T-cell (primary cell): ENCODE measurements at regions not wholly inside any gene's neighbourhood (a gene's known extent, or its start where the extent isn't known, plus 50 kb on each side); places are given as distances from the start of the nearest gene placed in this dataset.
"Not testable (repeated sequence)": the region's sequence is repeated elsewhere in the genome, so short reads cannot be mapped to it uniquely, and the experiment has no call there.

ENCODE experiments used
- ATAC-seq, 4 experiments: fragments of 200-7000 bp in 3 of 4; fragments of 150-1000 bp in 1 of 4; cut with Tn5 transposase; replicated peaks in 1 of 4; 1 replicate in 3 of 4; 2 replicates in 1 of 4; pipeline ENCODE4 v1.10.0; 2021; ENCODE audit warnings: moderate library complexity in 3 of 4, mild to moderate bottlenecking in 2 of 4, moderate number of reproducible peaks in 1 of 4
- CTCF ChIA-PET, 2 donors: fragments of 300-600 bp; sonication (Branson Sonifier 250); formaldehyde crosslinking; loops; one replicate each; lab custom pipeline; 2022; ENCODE audit warnings: antibody characterized with exemption in 2 of 2; lab: Charles Lee
- POLR2A ChIA-PET, 2 donors: fragments of 300-600 bp; sonication (Branson Sonifier 250); formaldehyde crosslinking; loops; one replicate each; lab custom pipeline; 2022; ENCODE audit warnings: antibody characterized with exemption in 2 of 2; lab: Charles Lee
- DNase-seq, 35 experiments: peaks; one replicate each; pipeline versions ENCODE4 v3.0.0 to v3.0.0-alpha.2; 2013 to 2023
- H3K27ac ChIP-seq: one replicate; pipeline ENCODE4 v1.5.1; 2013; ENCODE audit warnings: low read length
- H3K27me3 ChIP-seq, 2 experiments: replicated peaks in 1 of 2; 1 replicate in 1 of 2; 2 replicates in 1 of 2; pipeline versions ENCODE4 v1.6.1 to v1.7.0; 2013; ENCODE audit warnings: low read length in 1 of 2, mixed read lengths in 1 of 2; ENCODE audit not compliant: control insufficient read depth in 2 of 2, insufficient read depth in 2 of 2; ENCODE audit errors: extremely low read depth in 1 of 2
- H3K36me3 ChIP-seq, 2 donors: 1 replicate in 1 of 2; 2 replicates in 1 of 2; pipeline versions ENCODE4 v1.6.1 to v1.7.0; 2013; ENCODE audit warnings: low read length in 1 of 2; ENCODE audit not compliant: control insufficient read depth in 2 of 2, insufficient read depth in 1 of 2; ENCODE audit errors: extremely low read depth in 1 of 2
- H3K4me1 ChIP-seq, 2 experiments: 1 replicate in 1 of 2; 2 replicates in 1 of 2; pipeline versions ENCODE4 v1.6.1 to v1.7.0; 2013; ENCODE audit warnings: low read length in 2 of 2, mixed read lengths in 1 of 2; ENCODE audit not compliant: insufficient read depth in 2 of 2, control insufficient read depth in 1 of 2; ENCODE audit errors: extremely low read depth in 1 of 2
- H3K4me3 ChIP-seq, 2 donors: 1 replicate in 1 of 2; 2 replicates in 1 of 2; pipeline versions ENCODE4 v1.5.1 to v1.7.0; 2013; ENCODE audit warnings: mild to moderate bottlenecking in 2 of 2, low read length in 1 of 2, moderate library complexity in 1 of 2; ENCODE audit not compliant: control insufficient read depth in 1 of 2; ENCODE audit errors: extremely low read depth in 1 of 2
- H3K9me3 ChIP-seq: 2 replicates; pipeline ENCODE4 v1.7.0; 2013
- H3K27ac Mint-ChIP-seq, 2 donors: one replicate each; pipeline ENCODE4 v1.8.0; 2020 to 2021; ENCODE audit warnings: mild to moderate bottlenecking in 2 of 2, mixed read lengths in 2 of 2
- H3K27me3 Mint-ChIP-seq, 2 donors: one replicate each; pipeline ENCODE4 v1.8.0; 2021 to 2022; ENCODE audit warnings: mixed read lengths in 2 of 2
- H3K36me3 Mint-ChIP-seq: one replicate; pipeline ENCODE4 v1.8.0; 2021; ENCODE audit warnings: mixed read lengths
- H3K4me1 Mint-ChIP-seq, 3 donors: one replicate each; pipeline ENCODE4 v1.8.0; 2020 to 2022; ENCODE audit warnings: mixed read lengths in 3 of 3, mild to moderate bottlenecking in 1 of 3
- H3K4me3 Mint-ChIP-seq, 3 donors: one replicate each; pipeline ENCODE4 v1.8.0; 2020 to 2022; ENCODE audit warnings: mild to moderate bottlenecking in 3 of 3, mixed read lengths in 3 of 3, moderate library complexity in 3 of 3
- H3K9me3 Mint-ChIP-seq, 3 donors: one replicate each; pipeline ENCODE4 v1.8.0; 2020 to 2022; ENCODE audit warnings: mixed read lengths in 3 of 3
- WGBS: methylation state at CpG from one replicate; pipeline ENCODE4 v1.1.5; 2013; ENCODE audit warnings: missing lambda C conversion rate; ENCODE audit not compliant: insufficient coverage; 5-methylcytosine and 5-hydroxymethylcytosine counted together

GRCh38 chr14:44609201-44609600 lies 102.1 kb upstream of the FSCB start:
- H3K4me3 ChIP-seq = no peak overlapping the region
- WGBS = no CpG with 5 or more reads among the region's 1 CpG
- H3K27ac Mint-ChIP-seq = no peak overlapping the region
- ATAC-seq = no peak
- no peaks in the 10 kb centered on the region for H3K27me3 Mint-ChIP-seq
- H3K9me3 Mint-ChIP-seq = peaks cover 0 to 6% (median 0%) of the 10 kb centered on the region in 3 donors
- H3K4me3 Mint-ChIP-seq = no peak overlapping the region
- no peaks in the 10 kb centered on the region for H3K27me3 ChIP-seq
- H3K27ac ChIP-seq = no peak overlapping the region
- no peaks in the 10 kb centered on the region for H3K4me1 ChIP-seq
- H3K36me3 Mint-ChIP-seq = no peaks in the 10 kb centered on the region
- DNase-seq = no peak
- POLR2A ChIA-PET = no interaction called here
- no peaks in the 10 kb centered on the region for H3K36me3 ChIP-seq
- H3K9me3 ChIP-seq = no peaks in the 10 kb centered on the region
- no peaks in the 10 kb centered on the region for H3K4me1 Mint-ChIP-seq
- CTCF ChIA-PET = no interaction called here

GRCh38 chr14:44607701-44608100 lies 100.6 kb upstream of the FSCB start:
- H3K36me3 ChIP-seq = no peaks in the 10 kb centered on the region
- H3K27me3 ChIP-seq = no peaks in the 10 kb centered on the region
- WGBS = no CpG with 5 or more reads among the region's 1 CpG
- Mint-ChIP-seq H3K4me1 (no peaks in the 10 kb centered on the region), H3K4me3 (no peak overlapping the region), H3K27ac (no peak overlapping the region), H3K9me3 (peaks cover 0 to 6% (median 0%) of the 10 kb centered on the region in 3 donors), H3K36me3 (no peaks in the 10 kb centered on the region), H3K27me3 (no peaks in the 10 kb centered on the region)
- CTCF ChIA-PET = no interaction called here
- H3K9me3 ChIP-seq = no peaks in the 10 kb centered on the region
- ATAC-seq (no peak), DNase-seq (no peak)
- no peaks in the 10 kb centered on the region for H3K4me1 ChIP-seq
- POLR2A ChIA-PET = no interaction called here
- no peak overlapping the region for H3K4me3 ChIP-seq
- H3K27ac ChIP-seq = no peak overlapping the region

GRCh38 chr14:44606576-44606975 lies 99.5 kb upstream of the FSCB start:
- no peaks in the 10 kb centered on the region for H3K4me1 Mint-ChIP-seq
- H3K4me1 ChIP-seq = no peaks in the 10 kb centered on the region
- no peak overlapping the region for H3K27ac Mint-ChIP-seq
- POLR2A ChIA-PET = no interaction called here
- H3K27me3 Mint-ChIP-seq = no peaks in the 10 kb centered on the region
- no peaks in the 10 kb centered on the region for H3K36me3 Mint-ChIP-seq
- no peak overlapping the region for H3K4me3 Mint-ChIP-seq
- no peak overlapping the region for H3K27ac ChIP-seq
- ATAC-seq = no peak
- 44% methylated on average over 1 of the region's 3 CpGs for WGBS
- H3K4me3 ChIP-seq = no peak overlapping the region
- CTCF ChIA-PET = no interaction called here
- H3K9me3 Mint-ChIP-seq = peaks cover 0 to 6% (median 0%) of the 10 kb centered on the region in 3 donors
- no peaks in the 10 kb centered on the region for H3K9me3 ChIP-seq
- DNase-seq = no peak
- H3K27me3 ChIP-seq = no peaks in the 10 kb centered on the region
- H3K36me3 ChIP-seq = no peaks in the 10 kb centered on the region

GRCh38 chr14:44601266-44601665 lies 94.2 kb upstream of the FSCB start:
- H3K27ac Mint-ChIP-seq, DNase-seq, H3K4me3 Mint-ChIP-seq, H3K27me3 ChIP-seq, H3K4me1 ChIP-seq, CTCF ChIA-PET, POLR2A ChIA-PET, H3K9me3 ChIP-seq, H3K9me3 Mint-ChIP-seq, H3K36me3 Mint-ChIP-seq, H3K27ac ChIP-seq, H3K36me3 ChIP-seq, H3K27me3 Mint-ChIP-seq, H3K4me1 Mint-ChIP-seq, H3K4me3 ChIP-seq, ATAC-seq: not testable (repeated sequence)
- WGBS = no CpG with 5 or more reads among the region's 37 CpGs

DNA sequence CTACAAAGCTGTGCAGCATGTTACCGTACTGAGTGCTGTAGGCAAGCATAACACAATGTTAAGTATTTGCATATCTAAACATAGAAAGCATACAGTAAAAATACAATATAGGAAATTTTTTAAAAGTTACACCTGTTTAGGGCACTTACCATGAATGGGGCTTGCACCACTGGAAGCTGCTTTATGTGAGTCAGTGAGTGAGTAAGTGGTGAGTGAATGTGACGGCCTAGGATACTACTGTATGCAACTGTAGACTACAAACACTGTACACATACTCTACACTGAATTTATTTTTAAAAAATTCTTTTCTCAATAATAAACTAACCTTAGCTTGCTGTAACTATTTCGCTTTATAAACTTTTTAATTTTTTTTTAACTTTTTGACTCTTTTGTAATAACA lies 82.1 kb upstream of the FSCB start:
- POLR2A ChIA-PET = no interaction called here
- no CpG with 5 or more reads among the region's 3 CpGs for WGBS
- no peak overlapping the region for H3K27ac Mint-ChIP-seq

DNA sequence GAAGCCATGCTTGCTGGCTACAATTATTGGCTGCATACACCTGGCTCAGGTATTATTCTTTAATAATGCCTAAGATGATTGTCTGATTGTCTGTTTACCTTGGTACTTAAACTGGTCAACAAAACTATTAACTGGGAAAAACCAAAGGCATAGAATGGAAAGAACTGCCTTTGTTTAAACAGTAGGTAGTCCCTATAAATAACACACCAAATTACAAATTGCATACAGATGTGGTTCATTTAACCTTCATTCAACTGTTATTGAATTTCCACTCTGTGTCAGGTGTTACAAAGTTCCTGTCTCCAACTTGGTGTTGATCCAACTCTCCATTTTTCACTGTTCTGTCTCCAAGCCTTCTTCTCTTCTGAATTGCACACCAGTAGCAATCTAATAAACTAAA lies 79.8 kb upstream of the FSCB start:
- H3K4me3 Mint-ChIP-seq = no peak overlapping the region
- POLR2A ChIA-PET = no interaction called here
- ATAC-seq (no peak), DNase-seq (no peak)
- no peaks in the 10 kb centered on the region for H3K4me1 Mint-ChIP-seq
- no peaks in the 10 kb centered on the region for H3K27me3 ChIP-seq
- no peak overlapping the region for H3K27ac Mint-ChIP-seq
- H3K9me3 ChIP-seq = no peaks in the 10 kb centered on the region
- no peaks in the 10 kb centered on the region for H3K36me3 ChIP-seq
- no peaks in the 10 kb centered on the region for H3K4me1 ChIP-seq
- no peaks in the 10 kb centered on the region for H3K36me3 Mint-ChIP-seq
- peaks cover 2 to 18% (median 3%) of the 10 kb centered on the region in 3 donors for H3K9me3 Mint-ChIP-seq
- no peak overlapping the region for H3K27ac ChIP-seq
- H3K27me3 Mint-ChIP-seq = no peaks in the 10 kb centered on the region
- no peak overlapping the region for H3K4me3 ChIP-seq
- CTCF ChIA-PET = no interaction called here

More for the DNA sequence above, 82.1 kb upstream of the FSCB start:
- no peak overlapping the region for H3K27ac ChIP-seq
- Mint-ChIP-seq H3K27me3 (no peaks in the 10 kb centered on the region), H3K4me1 (no peaks in the 10 kb centered on the region), H3K9me3 (peaks cover 0 to 5% (median 2%) of the 10 kb centered on the region in 3 donors), H3K4me3 (no peak overlapping the region), H3K36me3 (no peaks in the 10 kb centered on the region)
- CTCF ChIA-PET = interaction anchor here in 1 of 2 donors (0.6 kb wide), 1 partner anchor 54 kb away, joined by 3 read pairs; no protein-coding TSS in a partner anchor
- no peaks in the 10 kb centered on the region for H3K27me3 ChIP-seq
- H3K36me3 ChIP-seq = no peaks in the 10 kb centered on the region
- ATAC-seq (no peak), DNase-seq (no peak)
- H3K4me3 ChIP-seq = no peak overlapping the region
- no peaks in the 10 kb centered on the region for H3K9me3 ChIP-seq
- H3K4me1 ChIP-seq = no peaks in the 10 kb centered on the region

DNA sequence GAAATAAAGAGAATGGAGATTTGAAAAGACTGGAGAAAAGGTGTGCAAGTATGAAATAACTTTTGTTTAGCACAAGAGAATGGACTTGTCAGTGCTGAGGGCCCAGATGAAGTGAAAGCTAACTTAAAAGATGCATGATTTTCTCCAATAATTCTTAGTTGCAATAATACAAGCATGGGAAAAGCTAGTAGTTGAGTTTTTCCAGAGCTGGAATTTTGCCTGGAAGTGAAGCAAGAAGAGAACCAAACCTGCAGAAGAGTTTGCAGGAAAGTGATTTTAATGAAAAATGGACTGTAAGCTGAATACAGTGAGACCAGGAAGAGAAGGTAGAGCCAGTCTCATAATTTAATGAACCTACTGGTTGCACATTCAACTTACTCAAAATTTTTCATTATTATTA lies 69.3 kb upstream of the FSCB start:
- CTCF ChIA-PET = no interaction called here
- ATAC-seq = no peak
- peaks cover 18 to 25% (median 23%) of the 10 kb centered on the region in 3 donors for H3K9me3 Mint-ChIP-seq

More for the DNA sequence above, 69.3 kb upstream of the FSCB start:
- Histone ChIP-seq H3K9me3 (no peaks in the 10 kb centered on the region), H3K27me3 (no peaks in the 10 kb centered on the region), H3K4me1 (no peaks in the 10 kb centered on the region), H3K4me3 (no peak overlapping the region), H3K36me3 (no peaks in the 10 kb centered on the region), H3K27ac (no peak overlapping the region)
- POLR2A ChIA-PET = no interaction called here
- Mint-ChIP-seq H3K4me3 (no peak overlapping the region), H3K27ac (no peak overlapping the region), H3K36me3 (no peaks in the 10 kb centered on the region), H3K4me1 (no peaks in the 10 kb centered on the region), H3K27me3 (no peaks in the 10 kb centered on the region)
- no peak for DNase-seq
